Activated CD8-positive, alpha-beta T cell treated with anti-CD3 and anti-CD28 coated beads for 36 hours (primary cell): ENCODE measurements at regions not wholly inside any gene's neighbourhood (a gene's known extent, or its start where the extent isn't known, plus 50 kb on each side); places are given as distances from the start of the nearest gene placed in this dataset.

ENCODE experiments used
- ATAC-seq: fragments of 200-7000 bp; cut with Tn5 transposase; one replicate; pipeline ENCODE4 v1.10.0; 2021; ENCODE audit warnings: mild to moderate bottlenecking, moderate library complexity
- CTCF ChIA-PET: fragments of 350-600 bp; sonication (Branson Sonifier 250); formaldehyde crosslinking; loops from one replicate; lab custom pipeline; 2021; ENCODE audit warnings: antibody characterized with exemption; lab: Charles Lee
- POLR2A ChIA-PET: fragments of 350-600 bp; sonication (Branson Sonifier 250); formaldehyde crosslinking; loops from one replicate; lab custom pipeline; 2021; ENCODE audit warnings: antibody characterized with exemption; lab: Charles Lee
- DNase-seq: peaks from one replicate; pipeline ENCODE4 v3.0.0-alpha.2; 2020
- H3K27ac Mint-ChIP-seq: one replicate; pipeline ENCODE4 v1.8.0; 2021; ENCODE audit warnings: mild to moderate bottlenecking, mixed read lengths
- H3K27me3 Mint-ChIP-seq: one replicate; pipeline ENCODE4 v1.8.0; 2021; ENCODE audit warnings: mixed read lengths
- H3K36me3 Mint-ChIP-seq: one replicate; pipeline ENCODE4 v1.8.0; 2021; ENCODE audit warnings: low read depth, mixed read lengths
- H3K4me1 Mint-ChIP-seq: one replicate; pipeline ENCODE4 v1.8.0; 2021; ENCODE audit warnings: low read depth, mixed read lengths
- H3K4me3 Mint-ChIP-seq: one replicate; pipeline ENCODE4 v1.8.0; 2021; ENCODE audit warnings: mild to moderate bottlenecking, moderate library complexity, mixed read lengths
- H3K9me3 Mint-ChIP-seq: one replicate; pipeline ENCODE4 v1.8.0; 2021; ENCODE audit warnings: mixed read lengths
- intact Hi-C: fragments of 100-400 bp; cut with micrococcal nuclease; formaldehyde crosslinking; loops from one replicate; pipeline ENCODE4 v1.10.0; 2022
- TF ChIP-seq, protein P1 (sequence below): fragments of 200-600 bp; IDR thresholded peaks from one replicate; pipeline ENCODE4 v1.8.0; 2022; ENCODE audit warnings: antibody characterized with exemption, mild to moderate bottlenecking

DNA sequence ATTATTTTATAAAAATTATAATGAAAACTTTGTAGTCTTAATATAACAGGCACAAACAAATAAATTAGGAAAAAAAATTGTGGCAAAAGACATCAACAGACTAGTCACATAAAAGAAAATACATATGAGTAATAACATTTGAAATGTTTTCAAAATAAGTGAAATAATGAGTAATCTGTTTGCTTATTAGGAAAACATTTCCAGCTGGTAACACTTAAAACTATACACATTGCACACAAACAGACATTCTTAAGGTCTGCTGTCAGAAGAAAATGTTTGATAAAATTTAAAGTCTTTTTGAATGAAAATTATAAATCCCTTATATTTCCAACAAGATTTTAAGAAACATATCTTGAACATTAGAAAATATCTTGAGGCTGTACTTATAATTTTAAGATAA lies 1326.3 kb upstream of the CADM2 start:
- H3K27ac Mint-ChIP-seq, result no peak overlapping the region
- TF ChIP-seq, protein P1, sequence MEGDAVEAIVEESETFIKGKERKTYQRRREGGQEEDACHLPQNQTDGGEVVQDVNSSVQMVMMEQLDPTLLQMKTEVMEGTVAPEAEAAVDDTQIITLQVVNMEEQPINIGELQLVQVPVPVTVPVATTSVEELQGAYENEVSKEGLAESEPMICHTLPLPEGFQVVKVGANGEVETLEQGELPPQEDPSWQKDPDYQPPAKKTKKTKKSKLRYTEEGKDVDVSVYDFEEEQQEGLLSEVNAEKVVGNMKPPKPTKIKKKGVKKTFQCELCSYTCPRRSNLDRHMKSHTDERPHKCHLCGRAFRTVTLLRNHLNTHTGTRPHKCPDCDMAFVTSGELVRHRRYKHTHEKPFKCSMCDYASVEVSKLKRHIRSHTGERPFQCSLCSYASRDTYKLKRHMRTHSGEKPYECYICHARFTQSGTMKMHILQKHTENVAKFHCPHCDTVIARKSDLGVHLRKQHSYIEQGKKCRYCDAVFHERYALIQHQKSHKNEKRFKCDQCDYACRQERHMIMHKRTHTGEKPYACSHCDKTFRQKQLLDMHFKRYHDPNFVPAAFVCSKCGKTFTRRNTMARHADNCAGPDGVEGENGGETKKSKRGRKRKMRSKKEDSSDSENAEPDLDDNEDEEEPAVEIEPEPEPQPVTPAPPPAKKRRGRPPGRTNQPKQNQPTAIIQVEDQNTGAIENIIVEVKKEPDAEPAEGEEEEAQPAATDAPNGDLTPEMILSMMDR, result no peak
- no peak overlapping the region for H3K4me3 Mint-ChIP-seq
- intact Hi-C loops, result no loop called here
- ChIA-PET POLR2A (no interaction called here), CTCF (no interaction called here)
- no peak for ATAC-seq
- no peaks in the 10 kb centered on the region for H3K4me1 Mint-ChIP-seq
- no peak for DNase-seq
- H3K27me3 Mint-ChIP-seq, result no peaks in the 10 kb centered on the region
- H3K9me3 Mint-ChIP-seq, result peaks cover 1% of the 10 kb centered on the region
- no peaks in the 10 kb centered on the region for H3K36me3 Mint-ChIP-seq

GRCh38 chr3:83633758-83634157 lies 1325.0 kb upstream of the CADM2 start:
- Mint-ChIP-seq H3K36me3 (no peaks in the 10 kb centered on the region), H3K4me3 (no peak overlapping the region), H3K27me3 (no peaks in the 10 kb centered on the region), H3K4me1 (no peaks in the 10 kb centered on the region), H3K27ac (no peak overlapping the region), H3K9me3 (peaks cover 11% of the 10 kb centered on the region)
- ATAC-seq (no peak), DNase-seq (no peak)
- CTCF ChIA-PET, result no interaction called here
- TF ChIP-seq, protein P1, result no peak
- intact Hi-C loops, result no loop called here
- POLR2A ChIA-PET, result no interaction called here

DNA sequence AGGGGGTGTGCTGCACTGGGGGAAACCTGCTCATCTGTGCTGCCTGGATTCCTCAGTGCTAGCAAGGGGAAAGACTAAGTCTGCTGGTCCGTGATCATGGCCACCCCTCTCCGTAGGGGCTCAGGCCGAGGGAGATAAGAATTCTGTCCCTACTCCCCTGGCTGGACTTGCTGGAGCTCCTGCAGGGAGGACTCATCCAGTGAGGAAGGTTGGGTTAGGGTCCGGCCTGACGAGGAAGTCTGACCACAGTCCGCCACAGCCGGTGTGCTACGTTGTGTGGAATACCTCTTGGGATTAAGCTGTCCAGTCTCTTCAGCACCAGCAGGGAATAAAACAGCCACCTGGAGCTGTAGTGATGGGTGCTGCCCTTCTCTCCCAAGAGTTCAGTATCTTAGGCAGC lies 1309.1 kb upstream of the CADM2 start:
- no peak overlapping the region for H3K4me3 Mint-ChIP-seq
- H3K36me3 Mint-ChIP-seq, result no peaks in the 10 kb centered on the region
- DNase-seq (no peak), ATAC-seq (no peak)
- TF ChIP-seq, protein P1, result no peak
- H3K27ac Mint-ChIP-seq, result no peak overlapping the region
- ChIA-PET CTCF (no interaction called here), POLR2A (no interaction called here)
- no peaks in the 10 kb centered on the region for H3K4me1 Mint-ChIP-seq
- H3K27me3 Mint-ChIP-seq, result no peaks in the 10 kb centered on the region
- peaks cover 15% of the 10 kb centered on the region for H3K9me3 Mint-ChIP-seq
- intact Hi-C loops, result no loop called here

- ATAC-seq, result no peak
- no peak overlapping the region for H3K27ac Mint-ChIP-seq
These were observed 1303.7 kb upstream of the CADM2 start for GRCh38 chr3:83655083-83655482.

GRCh38 chr3:83662381-83662960 lies 1296.3 kb upstream of the CADM2 start:
- ATAC-seq (no peak), DNase-seq (no peak)
- ChIA-PET CTCF (no interaction called here), POLR2A (no interaction called here)
- H3K27me3 Mint-ChIP-seq, result no peaks in the 10 kb centered on the region
- no peak overlapping the region for H3K27ac Mint-ChIP-seq
- H3K4me1 Mint-ChIP-seq, result no peaks in the 10 kb centered on the region
- H3K9me3 Mint-ChIP-seq, result peaks cover 11% of the 10 kb centered on the region
- TF ChIP-seq, protein P1, result no peak
- H3K36me3 Mint-ChIP-seq, result no peaks in the 10 kb centered on the region
- H3K4me3 Mint-ChIP-seq, result no peak overlapping the region
- intact Hi-C loops, result no loop called here

More at GRCh38 chr3:83655083-83655482, 1303.7 kb upstream of the CADM2 start:
- no peak for DNase-seq
- peaks cover 10% of the 10 kb centered on the region for H3K9me3 Mint-ChIP-seq
- ChIA-PET POLR2A (no interaction called here), CTCF (no interaction called here)
- TF ChIP-seq, protein P1, result no peak
- H3K4me3 Mint-ChIP-seq, result no peak overlapping the region
- no peaks in the 10 kb centered on the region for H3K36me3 Mint-ChIP-seq
- no peaks in the 10 kb centered on the region for H3K4me1 Mint-ChIP-seq
- intact Hi-C loops, result no loop called here
- no peaks in the 10 kb centered on the region for H3K27me3 Mint-ChIP-seq
